ENCODE measurements at regions not wholly inside any gene's neighbourhood (a gene's known extent, or its start where the extent isn't known, plus 50 kb on each side); places are given as distances from the start of the nearest gene placed in this dataset.

GRCh38 chr20:39100691-39101090 is 138.5 kb downstream of the DHX35 start:
- TF ChIP-seq POLR2A (IDR thresholded peaks at IDR 0.05; ENCODE audit: low read length), result no peak
- no peak for TF ChIP-seq GATA1 (IDR thresholded peaks at IDR 0.05; ENCODE audit: low read depth, low read length)
